ENCODE measurements at regions not wholly inside any gene's neighbourhood (a gene's known extent, or its start where the extent isn't known, plus 50 kb on each side); places are given as distances from the start of the nearest gene placed in this dataset.
"Not testable (repeated sequence)": the region's sequence is repeated elsewhere in the genome, so short reads cannot be mapped to it uniquely, and the experiment has no call there.

DNA sequence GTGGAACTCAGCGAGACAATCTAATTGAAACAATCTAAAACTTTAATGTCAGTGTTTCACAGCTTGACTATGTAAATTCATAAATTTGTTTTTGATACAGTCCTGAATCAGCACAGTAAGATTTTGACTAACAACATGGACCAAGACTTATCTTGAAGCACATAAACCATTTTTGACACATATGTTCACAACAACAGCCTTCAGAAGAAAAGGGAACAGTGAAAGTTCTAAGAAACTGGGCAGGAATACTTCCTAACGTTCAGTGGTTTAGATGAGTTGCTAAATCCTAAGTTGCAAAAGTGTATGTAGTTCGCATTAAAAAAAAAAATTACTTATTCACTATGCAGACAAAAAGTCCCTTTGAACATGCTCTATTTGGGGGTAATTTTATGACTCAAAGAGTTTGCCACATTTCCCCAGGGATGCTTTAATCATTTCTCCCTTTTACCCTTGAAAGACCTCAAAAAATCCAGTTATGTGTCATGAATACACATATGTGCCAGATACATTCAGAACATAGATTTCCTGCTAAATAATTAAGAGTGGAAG lies 120.2 kb downstream of the MRPL39 start:
- DNase-seq (ENCODE audit: low read depth, low spot score), result no peak

- no peak for DNase-seq (ENCODE audit: low read depth, low spot score)
Measured at GRCh38 chr21:25485914-25486313, 121.4 kb downstream of the MRPL39 start.

DNA sequence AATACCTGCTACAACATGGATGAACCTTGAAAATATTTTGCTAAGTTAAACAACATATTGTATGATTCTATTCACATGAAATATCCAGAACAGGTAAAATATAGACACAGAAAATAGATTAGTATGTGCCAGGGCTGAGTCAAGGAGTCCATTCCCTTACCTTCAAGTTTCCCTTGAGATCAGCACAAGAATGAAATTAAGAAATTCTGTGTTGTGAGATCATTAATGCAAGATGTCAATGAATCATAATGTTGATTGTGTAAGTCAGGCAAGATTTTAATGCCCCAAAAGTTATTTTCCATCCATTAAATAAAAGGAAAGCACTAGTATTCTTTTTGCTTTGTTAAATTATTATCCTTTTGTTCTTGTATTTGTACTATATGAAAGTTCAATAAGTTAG lies 139.4 kb downstream of the MRPL39 start:
- DNase-seq (ENCODE audit: low read depth, low spot score), result no peak

GRCh38 chr21:25467071-25467470 lies 140.2 kb downstream of the MRPL39 start:
- DNase-seq (ENCODE audit: low read depth, low spot score), result not testable (repeated sequence)

- DNase-seq (ENCODE audit: low read depth, low spot score), result no peak
Measured at GRCh38 chr21:25466470-25466869, 140.8 kb downstream of the MRPL39 start.

DNA sequence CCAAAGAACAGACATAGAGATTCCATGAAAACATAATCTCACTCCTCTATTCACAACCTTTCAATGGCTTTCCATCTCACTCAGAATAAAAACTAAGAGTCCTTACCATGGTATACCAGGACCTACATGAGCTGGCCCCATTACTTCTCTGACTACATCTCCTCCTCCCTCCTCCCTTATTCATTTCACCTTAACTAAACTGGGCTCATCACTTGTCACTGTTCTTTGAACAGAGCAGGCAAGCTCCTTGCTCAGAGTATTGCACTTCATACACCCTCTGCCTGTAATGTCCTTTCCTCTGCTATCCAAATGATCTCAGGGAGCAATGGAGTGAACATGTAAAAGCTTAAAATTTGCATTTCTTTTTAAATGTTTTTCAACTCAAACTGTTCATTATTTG lies 142.0 kb downstream of the MRPL39 start:
- no peak for DNase-seq (ENCODE audit: low read depth, low spot score)

GRCh38 chr21:25464275-25464674 lies 143.0 kb downstream of the MRPL39 start:
- DNase-seq (ENCODE audit: low read depth, low spot score), result no peak

GRCh38 chr21:25462517-25462971 lies 144.7 kb downstream of the MRPL39 start:
- DNase-seq (ENCODE audit: low read depth, low spot score), result no peak

DNA sequence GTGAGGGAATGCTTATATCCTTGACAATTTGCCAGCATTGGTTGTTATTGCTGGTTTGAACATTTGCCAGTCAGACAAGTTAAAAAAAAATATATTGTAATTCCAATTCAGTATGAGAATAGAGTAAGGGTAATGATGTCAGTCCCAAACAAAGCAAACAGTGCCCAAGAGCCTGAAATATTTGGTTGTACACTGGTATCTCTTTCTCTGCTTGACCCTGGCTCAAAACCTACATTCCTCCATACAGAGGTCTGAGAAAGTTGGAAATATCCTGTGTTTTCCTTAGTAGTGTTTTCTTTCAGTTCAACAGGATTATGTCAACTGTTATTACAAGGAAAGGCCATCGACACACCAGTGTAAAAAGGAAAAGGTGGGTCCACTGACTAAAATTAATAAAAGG lies 145.6 kb downstream of the MRPL39 start:
- DNase-seq (ENCODE audit: low read depth, low spot score), result no peak

- no peak for DNase-seq (ENCODE audit: low read depth, low spot score)
Measured at GRCh38 chr21:25459993-25460392, 147.3 kb downstream of the MRPL39 start.

DNA sequence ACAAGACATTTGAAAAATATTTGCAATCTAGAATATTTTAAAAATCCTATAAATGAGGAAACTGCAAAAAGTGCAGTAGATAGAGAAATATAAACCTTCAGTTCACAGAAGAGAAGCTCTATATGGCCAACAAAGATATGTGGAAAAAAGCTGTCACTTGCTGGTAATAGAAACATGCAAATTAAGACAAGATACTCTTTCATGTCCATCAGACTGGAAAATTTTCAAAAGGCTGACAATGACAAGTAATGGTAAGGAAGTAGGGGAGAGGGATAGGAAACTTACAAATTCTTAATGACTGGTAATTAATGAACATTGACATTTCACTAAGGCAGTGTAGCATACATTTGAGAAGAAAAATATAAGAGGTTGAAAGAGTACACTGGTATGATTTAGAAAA lies 147.9 kb downstream of the MRPL39 start:
- no peak for DNase-seq (ENCODE audit: low read depth, low spot score)

- DNase-seq (ENCODE audit: low read depth, low spot score), result no peak
Measured at GRCh38 chr21:25458484-25458883, 148.8 kb downstream of the MRPL39 start.

DNA sequence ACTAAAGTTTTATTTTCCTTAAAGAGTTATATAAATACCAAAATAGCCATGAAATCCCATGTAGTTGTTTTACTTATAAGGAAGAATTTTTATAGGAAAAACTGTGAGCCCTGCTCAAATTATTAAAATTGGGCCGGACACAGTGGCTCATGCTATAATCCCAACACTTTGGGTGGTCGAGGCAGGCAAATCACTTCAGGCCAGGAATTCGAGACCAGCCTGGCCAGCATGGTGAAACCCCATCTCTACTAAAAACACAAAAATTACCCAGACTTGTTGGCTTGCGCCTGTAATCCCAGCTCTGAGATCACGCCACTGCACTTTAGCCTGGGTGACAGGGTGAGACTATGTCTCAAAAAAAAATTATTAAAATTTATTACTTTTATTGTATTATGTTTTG lies 149.3 kb downstream of the MRPL39 start:
- no peak for DNase-seq (ENCODE audit: low read depth, low spot score)

- DNase-seq (ENCODE audit: low read depth, low spot score), result no peak
Measured at GRCh38 chr21:25457411-25457810, 149.9 kb downstream of the MRPL39 start.

GRCh38 chr21:25456672-25457071 lies 150.6 kb downstream of the MRPL39 start:
- no peak for DNase-seq (ENCODE audit: low read depth, low spot score)

DNA sequence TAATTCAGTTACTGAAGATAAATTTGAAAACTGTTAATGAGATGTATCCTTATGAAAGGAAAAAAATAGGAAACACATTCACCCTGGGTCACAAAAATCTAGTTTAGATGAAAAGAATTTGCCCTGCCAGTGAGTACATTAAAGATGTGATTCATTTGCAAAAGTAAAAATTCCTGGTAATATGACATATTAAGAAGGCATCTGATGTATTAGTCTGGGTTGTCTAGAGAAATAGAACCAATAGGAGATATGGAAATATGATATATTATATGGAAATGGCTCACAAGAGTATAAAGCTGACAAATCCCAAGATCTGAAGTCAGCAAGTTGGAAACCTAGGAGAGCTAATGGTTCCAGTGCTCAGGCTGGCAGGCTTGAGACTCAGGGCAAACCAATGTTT lies 153.8 kb downstream of the MRPL39 start:
- DNase-seq (ENCODE audit: low read depth, low spot score), result no peak

- no peak for DNase-seq (ENCODE audit: low read depth, low spot score)
Measured at GRCh38 chr21:25449950-25450349, 157.3 kb downstream of the MRPL39 start.

GRCh38 chr21:25441835-25442234 lies 165.4 kb downstream of the MRPL39 start:
- DNase-seq (ENCODE audit: low read depth, low spot score), result no peak

DNA sequence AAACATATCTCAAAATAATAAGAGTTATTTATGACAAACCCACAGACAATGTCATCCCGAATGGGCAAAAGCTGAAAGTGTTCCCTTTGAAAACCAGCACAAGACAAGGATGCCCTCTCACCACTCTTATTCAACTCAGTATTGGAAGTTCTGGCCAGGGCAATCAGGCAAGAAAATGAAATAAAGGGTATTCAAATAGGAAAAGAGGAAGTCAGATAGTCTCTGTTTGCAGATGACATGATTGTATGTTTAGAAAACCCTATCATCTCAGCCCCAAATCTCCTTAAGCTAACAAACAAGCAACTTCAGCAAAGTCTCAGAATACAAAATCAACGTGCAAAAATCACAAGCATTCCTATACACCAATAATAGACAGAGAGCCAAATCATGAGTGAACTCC lies 169.8 kb downstream of the MRPL39 start:
- not testable (repeated sequence) for DNase-seq (ENCODE audit: low read depth, low spot score)

- DNase-seq (ENCODE audit: low read depth, low spot score), result no peak
Measured at GRCh38 chr21:25428537-25428936, 178.7 kb downstream of the MRPL39 start.

DNA sequence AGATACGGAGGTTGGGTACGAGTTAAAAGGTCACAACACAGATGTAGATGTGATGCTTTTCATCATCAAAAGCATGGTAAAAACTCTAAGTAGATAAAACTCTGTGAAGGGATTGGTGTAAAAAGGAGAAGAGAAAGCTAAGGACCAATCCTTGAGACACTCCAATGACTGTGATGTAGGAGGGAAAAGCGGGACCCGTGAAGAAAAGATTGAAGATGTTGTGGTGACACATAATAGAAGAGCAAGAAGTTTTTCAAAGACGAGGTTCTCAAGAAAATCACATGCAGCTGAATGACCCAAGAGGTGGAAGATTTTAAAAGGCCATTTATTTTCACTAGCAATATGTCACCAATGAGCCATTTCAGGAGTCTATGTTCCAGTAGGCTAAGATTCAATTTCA lies 179.5 kb downstream of the MRPL39 start:
- DNase-seq (ENCODE audit: low read depth, low spot score), result no peak

DNA sequence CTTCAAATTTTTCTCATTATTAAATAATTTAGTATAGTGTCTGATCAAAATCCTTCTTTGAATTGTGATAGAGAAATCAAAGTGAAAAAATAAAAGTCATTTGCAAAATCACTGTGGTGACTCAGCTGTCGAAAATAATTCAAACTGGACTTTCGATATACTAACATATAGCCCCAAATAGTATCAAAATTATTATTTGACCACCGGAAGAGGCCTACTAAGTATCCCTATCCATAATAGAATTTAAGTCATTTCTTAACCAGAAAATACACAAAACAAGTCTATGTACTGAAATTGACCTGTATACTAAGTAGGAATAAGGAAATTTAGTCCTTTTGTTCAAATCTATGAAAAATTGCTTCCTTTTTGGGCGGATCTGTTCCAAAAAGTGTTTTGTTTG lies 180.7 kb downstream of the MRPL39 start:
- no peak for DNase-seq (ENCODE audit: low read depth, low spot score)

DNA sequence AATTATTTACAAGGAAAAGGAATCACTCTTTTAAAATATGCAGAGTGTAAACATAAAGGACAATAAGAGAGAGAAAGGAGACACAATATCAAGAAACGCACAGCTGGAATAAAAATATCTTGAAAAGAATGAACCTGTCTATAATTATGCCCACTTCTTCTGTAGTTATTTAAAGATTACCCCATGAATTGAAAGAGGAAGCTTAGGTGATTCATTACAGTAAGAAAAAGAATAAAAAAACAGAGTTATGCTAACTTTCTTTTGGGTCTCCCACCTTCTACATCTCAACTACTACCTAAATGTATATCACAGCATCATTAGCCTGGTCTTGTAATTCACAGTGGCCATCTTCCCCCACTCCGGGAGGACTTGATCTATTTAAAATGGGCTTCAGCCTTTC lies 182.1 kb downstream of the MRPL39 start:
- DNase-seq (ENCODE audit: low read depth, low spot score), result no peak

- no peak for DNase-seq (ENCODE audit: low read depth, low spot score)
Measured at GRCh38 chr21:25424634-25425033, 182.6 kb downstream of the MRPL39 start.

Data from ELF-1 (cell line).